ENCODE measurements at regions not wholly inside any gene's neighbourhood (a gene's known extent, or its start where the extent isn't known, plus 50 kb on each side); places are given as distances from the start of the nearest gene placed in this dataset.
"Not testable (repeated sequence)": the region's sequence is repeated elsewhere in the genome, so short reads cannot be mapped to it uniquely, and the experiment has no call there.

DNA sequence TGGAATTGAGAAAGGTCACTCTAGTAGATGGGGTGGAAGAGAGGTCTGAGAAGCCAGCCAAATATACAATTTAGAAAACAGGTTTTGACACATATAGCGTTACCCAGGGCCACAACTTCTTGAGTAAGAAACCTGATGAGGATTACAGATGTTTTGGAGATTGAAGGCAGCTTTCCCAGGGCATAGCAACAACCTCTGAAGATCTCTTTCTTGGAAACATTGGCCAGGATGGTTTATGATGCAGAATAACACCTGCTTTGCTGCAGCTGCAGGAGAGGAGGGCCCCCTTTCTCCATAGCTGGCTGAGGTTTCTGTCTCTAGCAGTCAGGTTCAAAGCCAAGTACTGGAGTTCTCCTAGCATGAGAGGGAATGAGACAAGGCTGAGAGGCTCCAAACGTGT, 75.1 kb upstream of the NUP50 start:
- TF ChIP-seq EP300 (IDR thresholded peaks at IDR 0.05) (no peak), POLR2AphosphoS5 (IDR thresholded peaks at IDR 0.05) (no peak), POLR2A (IDR thresholded peaks at IDR 0.05) (no peak)
- TF ChIP-seq, protein P1, sequence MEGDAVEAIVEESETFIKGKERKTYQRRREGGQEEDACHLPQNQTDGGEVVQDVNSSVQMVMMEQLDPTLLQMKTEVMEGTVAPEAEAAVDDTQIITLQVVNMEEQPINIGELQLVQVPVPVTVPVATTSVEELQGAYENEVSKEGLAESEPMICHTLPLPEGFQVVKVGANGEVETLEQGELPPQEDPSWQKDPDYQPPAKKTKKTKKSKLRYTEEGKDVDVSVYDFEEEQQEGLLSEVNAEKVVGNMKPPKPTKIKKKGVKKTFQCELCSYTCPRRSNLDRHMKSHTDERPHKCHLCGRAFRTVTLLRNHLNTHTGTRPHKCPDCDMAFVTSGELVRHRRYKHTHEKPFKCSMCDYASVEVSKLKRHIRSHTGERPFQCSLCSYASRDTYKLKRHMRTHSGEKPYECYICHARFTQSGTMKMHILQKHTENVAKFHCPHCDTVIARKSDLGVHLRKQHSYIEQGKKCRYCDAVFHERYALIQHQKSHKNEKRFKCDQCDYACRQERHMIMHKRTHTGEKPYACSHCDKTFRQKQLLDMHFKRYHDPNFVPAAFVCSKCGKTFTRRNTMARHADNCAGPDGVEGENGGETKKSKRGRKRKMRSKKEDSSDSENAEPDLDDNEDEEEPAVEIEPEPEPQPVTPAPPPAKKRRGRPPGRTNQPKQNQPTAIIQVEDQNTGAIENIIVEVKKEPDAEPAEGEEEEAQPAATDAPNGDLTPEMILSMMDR (IDR thresholded peaks at IDR 0.05) = no peak
- Histone ChIP-seq H3K27ac (no peak overlapping the region), H3K4me3 (no peak overlapping the region)

DNA sequence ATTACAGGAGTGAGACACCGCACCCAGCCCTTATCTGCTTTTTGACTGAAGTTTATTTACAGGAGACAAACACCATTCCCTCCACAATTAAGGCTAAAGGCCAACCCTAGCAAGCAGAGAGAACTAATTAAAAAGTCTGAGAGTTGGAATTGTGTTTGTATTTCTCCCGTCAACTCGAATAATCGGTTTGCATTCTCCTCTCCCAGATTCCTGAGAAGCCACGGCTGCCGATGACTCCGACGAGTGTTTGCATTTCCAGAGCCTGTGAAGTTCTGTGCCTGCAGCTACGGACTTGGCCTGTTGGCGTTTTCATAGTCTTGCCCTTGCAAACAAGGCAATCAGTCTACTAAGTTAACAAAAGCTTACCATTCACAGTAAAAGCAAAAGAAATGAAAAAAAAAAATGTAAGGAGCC, 73.2 kb upstream of the NUP50 start:
- peaks cover 0 to 6% (median 0%) of the 10 kb centered on the region in 4 donors for H3K9me3 ChIP-seq
- no peak for TF ChIP-seq EP300 (IDR thresholded peaks at IDR 0.05)
- TF ChIP-seq, protein P1 (IDR thresholded peaks at IDR 0.05) = peak in 1 of 6 experiments; percentile 28
- H3K4me1 ChIP-seq = no peaks in the 10 kb centered on the region
- DNase-seq (peak in 1 of 2 donors; percentile 31), ATAC-seq (ENCODE audit: low FRiP score in 2 of 2) (peak in 1 of 2 donors; percentile 63)
- H3K36me3 ChIP-seq = no peaks in the 10 kb centered on the region
- H3K4me3 ChIP-seq = no peak overlapping the region
- WGBS, 2 donors = 17 to 20% methylated on average over 10 of the region's 10 CpGs
- H3K27ac ChIP-seq = no peak overlapping the region
- no peaks in the 10 kb centered on the region for H3K27me3 ChIP-seq

More for the DNA sequence above, 75.1 kb upstream of the NUP50 start:
- Histone ChIP-seq H3K9me3 (peaks cover 0 to 6% (median 0%) of the 10 kb centered on the region in 4 donors), H3K36me3 (no peaks in the 10 kb centered on the region), H3K4me1 (no peaks in the 10 kb centered on the region), H3K27me3 (no peaks in the 10 kb centered on the region)
- DNase-seq = no peak
- ATAC-seq (ENCODE audit: low FRiP score in 2 of 2) = no peak
- 70 to 72% methylated on average over 2 of the region's 2 CpGs for WGBS, 2 donors

DNA sequence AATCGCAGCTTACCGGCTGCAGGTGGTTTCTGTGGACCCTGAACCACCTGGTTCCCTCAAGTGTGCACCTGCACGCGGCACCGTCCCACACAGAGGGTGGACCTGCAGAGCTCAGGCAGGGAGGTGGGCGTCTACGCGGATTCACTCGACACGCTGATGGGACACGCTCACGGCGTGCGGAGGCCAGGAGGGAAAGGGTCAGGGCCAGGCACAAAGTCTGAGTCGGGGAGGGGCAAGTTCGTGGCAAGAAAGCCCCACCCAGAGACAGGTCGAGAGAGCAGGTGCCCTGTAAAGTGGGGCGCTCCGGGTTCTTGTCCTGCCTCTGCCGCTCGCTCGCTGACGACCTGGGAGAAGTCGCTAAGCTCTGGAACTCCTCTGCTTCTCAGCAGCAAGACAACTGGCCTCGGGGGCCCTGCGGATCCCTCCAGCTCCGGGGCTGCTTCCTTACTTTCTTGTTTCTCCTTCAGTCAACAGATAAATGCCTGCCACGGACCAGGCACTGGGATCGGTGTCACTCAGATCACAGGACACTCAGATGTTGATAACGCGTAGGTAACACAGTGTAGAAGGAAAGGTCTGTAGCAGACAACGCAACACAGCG, 72.4 kb upstream of the NUP50 start:
- TF ChIP-seq EP300 (IDR thresholded peaks at IDR 0.05) = no peak
- no peak for TF ChIP-seq POLR2A (IDR thresholded peaks at IDR 0.05)
- no peak for TF ChIP-seq POLR2AphosphoS5 (IDR thresholded peaks at IDR 0.05)
- TF ChIP-seq, protein P1 (IDR thresholded peaks at IDR 0.05) = no peak
- 58% methylated on average over 33 of the region's 33 CpGs for WGBS, 2 donors
- Histone ChIP-seq H3K4me3 (no peak overlapping the region), H3K27me3 (no peaks in the 10 kb centered on the region), H3K27ac (no peak overlapping the region), H3K9me3 (peaks cover 0 to 6% (median 0%) of the 10 kb centered on the region in 4 donors), H3K36me3 (no peaks in the 10 kb centered on the region), H3K4me1 (no peaks in the 10 kb centered on the region)
- peak in 1 of 2 donors; percentile 10 for ATAC-seq (ENCODE audit: low FRiP score in 2 of 2)
- peak in 1 of 2 donors; percentile 68 for DNase-seq

DNA sequence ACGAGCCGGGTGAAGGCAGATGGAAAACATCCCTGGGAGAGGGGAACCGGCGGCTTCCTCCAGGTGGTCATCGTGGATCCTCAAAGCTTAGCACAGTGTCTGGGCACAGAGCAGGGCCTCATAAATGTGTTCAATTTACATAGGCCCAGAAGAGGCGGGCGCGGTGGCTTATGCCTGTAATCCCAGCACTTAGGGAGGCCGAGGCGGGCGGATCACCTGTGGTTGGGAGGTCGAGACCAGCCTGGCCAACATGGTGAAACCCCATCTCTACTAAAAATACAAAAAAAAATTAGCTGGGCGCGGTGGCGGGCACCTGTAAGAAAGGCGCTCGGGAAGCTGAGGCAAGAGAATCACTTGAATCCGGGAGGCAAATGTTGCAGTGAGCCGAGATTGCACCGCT, 71.8 kb upstream of the NUP50 start:
- not testable (repeated sequence) for H3K36me3 ChIP-seq; H3K27me3 ChIP-seq; H3K4me1 ChIP-seq; H3K27ac ChIP-seq; H3K4me3 ChIP-seq; DNase-seq; H3K9me3 ChIP-seq; ATAC-seq (ENCODE audit: low FRiP score in 2 of 2)
- 91 to 93% methylated on average over 20 of the region's 20 CpGs for WGBS, 2 donors

DNA sequence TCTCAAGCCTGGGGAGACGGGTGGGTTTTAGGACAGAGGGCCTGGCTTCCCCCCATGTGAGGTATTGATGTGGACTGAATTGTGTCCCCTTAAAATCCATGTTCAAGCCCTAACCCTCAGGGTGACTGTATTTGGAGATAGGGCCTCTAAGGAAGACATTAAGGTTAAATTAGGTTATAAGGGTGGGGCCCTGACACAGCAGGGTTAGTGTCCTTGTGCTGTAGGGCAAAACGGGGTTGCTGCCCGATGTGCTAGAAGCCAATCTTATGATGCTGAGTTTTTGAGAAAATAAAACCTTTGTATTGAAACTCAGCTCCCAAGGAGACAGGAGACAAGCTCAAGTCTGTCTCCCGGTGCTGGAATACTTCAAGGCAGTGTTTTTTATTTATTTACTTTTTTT, 71.1 kb upstream of the NUP50 start:
- Histone ChIP-seq H3K4me1 (no peaks in the 10 kb centered on the region), H3K27me3 (no peaks in the 10 kb centered on the region), H3K4me3 (no peak overlapping the region), H3K9me3 (peaks cover 0 to 6% (median 0%) of the 10 kb centered on the region in 4 donors), H3K36me3 (no peaks in the 10 kb centered on the region), H3K27ac (no peak overlapping the region)
- no peak for ATAC-seq (ENCODE audit: low FRiP score in 2 of 2)
- TF ChIP-seq POLR2A (IDR thresholded peaks at IDR 0.05) (no peak), POLR2AphosphoS5 (IDR thresholded peaks at IDR 0.05) (no peak), EP300 (IDR thresholded peaks at IDR 0.05) (no peak)
- TF ChIP-seq, protein P1 (IDR thresholded peaks at IDR 0.05) = no peak
- WGBS, 2 donors = 90 to 92% methylated on average over 4 of the region's 4 CpGs
- no peak for DNase-seq

Measured in upper lobe of left lung (tissue), 6 donors.